H1 (cell line): ENCODE measurements at regions not wholly inside any gene's neighbourhood (a gene's known extent, or its start where the extent isn't known, plus 50 kb on each side); places are given as distances from the start of the nearest gene placed in this dataset.

ENCODE experiments used
- CTCF ChIA-PET: fragments of 300-600 bp; sonication (Branson Sonifier 250); formaldehyde crosslinking; loops from one replicate; lab custom pipeline; 2021; ENCODE audit not compliant: partially characterized antibody; lab: Charles Lee
- POLR2A ChIA-PET: fragments of 300-600 bp; sonication (Branson Sonifier 250); formaldehyde crosslinking; loops from one replicate; lab custom pipeline; 2021; ENCODE audit warnings: inconsistent platforms; ENCODE audit not compliant: partially characterized antibody; lab: Charles Lee
- DNase-seq, 2 experiments: peaks; one replicate each; pipeline versions ENCODE4 v3.0.0 to v3.0.0-alpha.2; 2010 to 2022; ENCODE audit warnings: low spot score in 2 of 2, low read depth in 1 of 2, mixed read lengths in 1 of 2
- FAIRE-seq: peaks from 2 replicates; lab custom pipeline; 2011; peaks lifted over from hg19 to GRCh38; lab: Jason Lieb, UNC
- H2AFZ ChIP-seq: 2 replicates; pipeline ENCODE4 v1.8.1; 2012; ENCODE audit warnings: low read length, inconsistent platforms
- H2AK5ac ChIP-seq: 2 replicates; pipeline ENCODE4 v1.6.1; 2013; ENCODE audit warnings: low read depth, low read length
- H2BK120ac ChIP-seq: replicated peaks from 2 replicates; pipeline ENCODE3; 2013; ENCODE audit warnings: low read depth, low read length, inconsistent platforms
- H2BK12ac ChIP-seq: 2 replicates; pipeline ENCODE4 v1.6.1; 2013; ENCODE audit warnings: low read depth, low read length
- H2BK15ac ChIP-seq: 2 replicates; pipeline ENCODE4 v1.6.1; 2013; ENCODE audit warnings: low read length
- H2BK20ac ChIP-seq: 2 replicates; pipeline ENCODE4 v1.6.1; 2013; ENCODE audit warnings: low read length
- H2BK5ac ChIP-seq: 2 replicates; pipeline ENCODE4 v1.6.1; 2013; ENCODE audit warnings: low read depth, low read length
- H3K14ac ChIP-seq: 2 replicates; pipeline ENCODE4 v1.6.1; 2013; ENCODE audit warnings: inconsistent platforms; ENCODE audit not compliant: insufficient read length
- H3K18ac ChIP-seq: 2 replicates; pipeline ENCODE4 v1.6.1; 2013; ENCODE audit warnings: low read length; ENCODE audit errors: extremely low read depth
- H3K23ac ChIP-seq: 2 replicates; pipeline ENCODE4 v1.6.1; 2013; ENCODE audit warnings: inconsistent platforms; ENCODE audit not compliant: insufficient read length
- H3K23me2 ChIP-seq: 2 replicates; pipeline ENCODE4 v1.6.1; 2013; ENCODE audit warnings: low read depth, low read length
- H3K27ac ChIP-seq: 2 replicates; pipeline ENCODE4 v1.6.1; 2011; ENCODE audit warnings: low read depth, low read length, inconsistent platforms
- H3K27me3 ChIP-seq, 4 experiments: replicated peaks in 1 of 4; 1 replicate in 1 of 4; 2 replicates in 3 of 4; pipeline versions ENCODE4 v1.6.1 to v1.8.1; 2011 to 2013; ENCODE audit warnings: low read length in 3 of 4, mild to moderate bottlenecking in 3 of 4, inconsistent platforms in 2 of 4, mixed read lengths in 2 of 4, moderate library complexity in 1 of 4; ENCODE audit not compliant: control insufficient read depth in 3 of 4, insufficient read depth in 3 of 4; ENCODE audit errors: extremely low read depth in 1 of 4
- H3K36me3 ChIP-seq, 4 experiments: 2 replicates each; pipeline versions ENCODE4 v1.6.1 to v1.8.1; 2011 to 2013; ENCODE audit warnings: mild to moderate bottlenecking in 4 of 4, low read length in 3 of 4, moderate library complexity in 2 of 4, control low read depth in 1 of 4, inconsistent platforms in 1 of 4; ENCODE audit not compliant: insufficient read depth in 4 of 4, control insufficient read depth in 2 of 4
- H3K4ac ChIP-seq: replicated peaks from 2 replicates; pipeline ENCODE3; 2013; ENCODE audit warnings: low read length, low read depth, mixed read lengths, inconsistent platforms; ENCODE audit not compliant: insufficient read length
- H3K4me1 ChIP-seq, 4 experiments: replicated peaks in 1 of 4; 1 replicate in 1 of 4; 2 replicates in 3 of 4; pipeline versions ENCODE4 v1.6.1 to v1.8.1; 2011 to 2013; ENCODE audit warnings: low read length in 3 of 4, inconsistent platforms in 2 of 4, mixed read lengths in 1 of 4; ENCODE audit not compliant: insufficient read depth in 4 of 4, control insufficient read depth in 3 of 4
- H3K4me2 ChIP-seq, 2 experiments: 2 replicates each; pipeline versions ENCODE4 v1.6.1 to v1.8.1; 2011 to 2013; ENCODE audit warnings: low read depth in 2 of 2, low read length in 2 of 2, control low read depth in 1 of 2, inconsistent platforms in 1 of 2, mild to moderate bottlenecking in 1 of 2; ENCODE audit not compliant: insufficient read depth in 1 of 2
- H3K4me3 ChIP-seq, 4 experiments: fragments of 200-600, 300-600 bp in 1 of 4; sonication (generic), shearing (Covaris generic), sonication (Bioruptor Twin) in 1 of 4; 2 replicates each; pipeline versions ENCODE4 v1.5.1 to v1.8.1; 2011 to 2016; ENCODE audit warnings: low read length in 4 of 4, low read depth in 3 of 4, control low read depth in 2 of 4, inconsistent platforms in 2 of 4, mild to moderate bottlenecking in 2 of 4, mixed read lengths in 1 of 4, moderate library complexity in 1 of 4; ENCODE audit not compliant: insufficient read depth in 2 of 4; ENCODE audit errors: extremely low read depth in 1 of 4
- H3K56ac ChIP-seq: replicated peaks from 2 replicates; pipeline ENCODE3; 2013; ENCODE audit warnings: low read depth, mild to moderate bottlenecking, mixed read lengths, low read length, inconsistent platforms; ENCODE audit not compliant: insufficient read length
- H3K79me1 ChIP-seq: 2 replicates; pipeline ENCODE4 v1.6.1; 2013; ENCODE audit warnings: low read depth, low read length, control low read depth
- H3K79me2 ChIP-seq, 2 experiments: 2 replicates each; pipeline versions ENCODE4 v1.6.1 to v1.8.1; 2012 to 2013; ENCODE audit warnings: low read length in 2 of 2, mild to moderate bottlenecking in 2 of 2, inconsistent platforms in 1 of 2; ENCODE audit not compliant: insufficient read depth in 2 of 2, control insufficient read depth in 1 of 2
- H3K9ac ChIP-seq, 4 experiments: replicated peaks in 1 of 4; 1 replicate in 1 of 4; 2 replicates in 3 of 4; pipeline versions ENCODE4 v1.6.1 to v1.8.1; 2011 to 2013; ENCODE audit warnings: low read depth in 3 of 4, low read length in 3 of 4, control low read depth in 2 of 4, mild to moderate bottlenecking in 2 of 4, moderate library complexity in 2 of 4, inconsistent platforms in 1 of 4; ENCODE audit errors: extremely low read depth in 1 of 4
- H3K9me3 ChIP-seq, 2 experiments: 2 replicates each; pipeline versions ENCODE4 v1.6.1 to v1.8.1; 2012 to 2013; ENCODE audit warnings: mild to moderate bottlenecking in 2 of 2, moderate library complexity in 2 of 2, control low read depth in 1 of 2, inconsistent platforms in 1 of 2, low read depth in 1 of 2, low read length in 1 of 2, mixed read lengths in 1 of 2; ENCODE audit not compliant: insufficient read depth in 2 of 2
- H4K20me1 ChIP-seq, 2 experiments: replicated peaks in 1 of 2; 2 replicates each; pipeline versions ENCODE3 to v1.8.1; 2011 to 2013; ENCODE audit warnings: inconsistent platforms in 2 of 2, low read length in 2 of 2, mild to moderate bottlenecking in 1 of 2; ENCODE audit not compliant: insufficient read depth in 2 of 2, control insufficient read depth in 1 of 2
- H4K5ac ChIP-seq: 2 replicates; pipeline ENCODE4 v1.6.1; 2013; ENCODE audit warnings: low read length, low read depth, mixed read lengths, inconsistent platforms; ENCODE audit not compliant: insufficient read length
- H4K8ac ChIP-seq: 2 replicates; pipeline ENCODE4 v1.8.0; 2013; ENCODE audit warnings: mild to moderate bottlenecking, moderate library complexity, low read length, inconsistent platforms; ENCODE audit not compliant: insufficient read depth; ENCODE audit errors: extremely low read depth
- H4K91ac ChIP-seq: replicated peaks from 2 replicates; pipeline ENCODE3; 2013; ENCODE audit warnings: low read length, mixed read lengths, inconsistent platforms; ENCODE audit not compliant: insufficient read length
- CHD1 ChIP-seq: IDR thresholded peaks from 2 replicates; pipeline ENCODE4 v1.6.1; 2012; ENCODE audit warnings: low read depth, low read length, improper control_type of control experiment
- EZH2 ChIP-seq: fragments of 200-600 bp; sonication (generic); IDR thresholded peaks from 2 replicates; pipeline ENCODE4 v1.7.1; 2012; ENCODE audit warnings: low read depth, mild to moderate bottlenecking, moderate library complexity, low read length, inconsistent platforms; ENCODE audit not compliant: severe bottlenecking
- KDM1A ChIP-seq: fragments of 200-600, 300-600 bp; sonication (generic); IDR thresholded peaks from 2 replicates; pipeline ENCODE4 v1.7.1; 2016; ENCODE audit warnings: mild to moderate bottlenecking, low read length, borderline replicate concordance
- MAFK ChIP-seq: IDR thresholded peaks from 2 replicates; pipeline ENCODE4 v1.6.1; 2012; ENCODE audit warnings: low read depth, mild to moderate bottlenecking, improper control_type of control experiment, low read length
- RNF2 ChIP-seq: fragments of 200-900, 300-1000 bp; sonication (generic); IDR thresholded peaks from 2 replicates; pipeline ENCODE4 v1.7.1; 2016; ENCODE audit warnings: borderline replicate concordance, low read depth, mild to moderate bottlenecking, antibody characterized with exemption, low read length; ENCODE audit not compliant: poor library complexity, severe bottlenecking; ENCODE audit errors: missing control alignments
- RXRA ChIP-seq: IDR thresholded peaks from 2 replicates; pipeline ENCODE4 v1.6.1; 2011; ENCODE audit warnings: low read depth, mild to moderate bottlenecking, low read length, moderate library complexity; ENCODE audit not compliant: insufficient read depth
- SIN3A ChIP-seq, 2 experiments: IDR thresholded peaks in 1 of 2; conservative IDR thresholded peaks in 1 of 2; 2 replicates each; pipeline ENCODE4 v1.6.1; 2011 to 2012; ENCODE audit warnings: low read length in 2 of 2, improper control_type of control experiment in 1 of 2, low read depth in 1 of 2, mild to moderate bottlenecking in 1 of 2
- SRF ChIP-seq: IDR thresholded peaks from 2 replicates; pipeline ENCODE4 v1.6.1; 2011; ENCODE audit warnings: mild to moderate bottlenecking, low read depth, low read length, moderate library complexity
- YY1 ChIP-seq: IDR thresholded peaks from 2 replicates; pipeline ENCODE4 v1.6.1; 2011; ENCODE audit warnings: low read depth, mild to moderate bottlenecking, low read length
- ZNF274 ChIP-seq: IDR thresholded peaks from 2 replicates; pipeline ENCODE4 v1.7.0; 2012; ENCODE audit warnings: low read length, borderline replicate concordance; ENCODE audit errors: extremely low read depth
- WGBS, 2 experiments: shearing (Covaris generic) in 1 of 2; methylation state at CpG; one replicate each; pipeline versions ENCODE4 v1.1.6 to v1.1.7; 2013 to 2015; ENCODE audit warnings: low lambda C conversion rate in 2 of 2, mixed read lengths in 2 of 2, inconsistent platforms in 1 of 2, low coverage in 1 of 2, missing lambda C conversion rate in 1 of 2; ENCODE audit not compliant: insufficient replicate concordance in 2 of 2, insufficient coverage in 1 of 2, insufficient read length in 1 of 2; ENCODE audit errors: extremely low coverage in 1 of 2, missing lambda C conversion rate in 1 of 2; 5-methylcytosine and 5-hydroxymethylcytosine counted together
- TF ChIP-seq, protein P1 (sequence below): IDR thresholded peaks from 2 replicates; pipeline ENCODE4 v1.6.1; 2012; ENCODE audit warnings: inconsistent platforms

DNA sequence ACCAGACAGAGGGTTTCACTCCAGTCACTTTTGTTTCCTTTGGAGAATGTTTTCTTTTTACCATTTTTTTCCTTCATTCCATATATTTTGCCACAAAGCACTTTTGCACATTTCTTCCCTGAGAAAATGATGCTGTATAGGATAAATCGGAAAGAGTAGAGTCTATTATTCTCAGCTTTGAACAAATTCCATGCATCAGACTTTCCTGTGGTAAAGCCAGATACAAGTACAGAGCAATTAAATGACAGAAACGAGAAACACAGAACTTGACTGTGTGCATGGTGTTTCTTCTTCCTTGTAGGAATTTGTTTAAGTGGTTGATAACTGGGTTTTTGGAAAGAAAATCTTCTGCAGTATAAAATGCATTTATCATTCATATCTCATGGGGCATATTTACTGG is 107.4 kb upstream of the CSNK1A1L start:
- no peak overlapping the region for H3K4ac ChIP-seq
- no peak overlapping the region for H3K23ac ChIP-seq
- no peaks in the 10 kb centered on the region for H3K36me3 ChIP-seq
- no peak overlapping the region for H2BK15ac ChIP-seq
- no peaks in the 10 kb centered on the region for H3K79me1 ChIP-seq
- ChIA-PET CTCF (no interaction called here), POLR2A (no interaction called here)
- H4K5ac ChIP-seq = no peak overlapping the region
- no peak for DNase-seq
- H3K9ac ChIP-seq = no peak overlapping the region
- no peak overlapping the region for H3K18ac ChIP-seq
- no peak overlapping the region for H3K14ac ChIP-seq
- 83% methylated on average over 2 of the region's 2 CpGs; no CpG with 5 or more reads in 1 of the 2 experiments for WGBS, 2 experiments
- no peak overlapping the region for H3K27ac ChIP-seq
- H4K91ac ChIP-seq = no peak overlapping the region
- H2BK20ac ChIP-seq = no peak overlapping the region
- H3K4me1 ChIP-seq = no peaks in the 10 kb centered on the region
- no peak overlapping the region for H2AFZ ChIP-seq
- TF ChIP-seq RNF2 (no peak), KDM1A (no peak), MAFK (no peak), CHD1 (no peak), RXRA (no peak), SRF (no peak), EZH2 (no peak), ZNF274 (no peak), YY1 (no peak), SIN3A (conservative IDR thresholded peaks at IDR 0.05 in 1 of 2, IDR thresholded peaks at IDR 0.05 in 1 of 2; ENCODE audit: low read depth in 1 of 2, low read length in 2 of 2) (no peak)
- TF ChIP-seq, protein P1, sequence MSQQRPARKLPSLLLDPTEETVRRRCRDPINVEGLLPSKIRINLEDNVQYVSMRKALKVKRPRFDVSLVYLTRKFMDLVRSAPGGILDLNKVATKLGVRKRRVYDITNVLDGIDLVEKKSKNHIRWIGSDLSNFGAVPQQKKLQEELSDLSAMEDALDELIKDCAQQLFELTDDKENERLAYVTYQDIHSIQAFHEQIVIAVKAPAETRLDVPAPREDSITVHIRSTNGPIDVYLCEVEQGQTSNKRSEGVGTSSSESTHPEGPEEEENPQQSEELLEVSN = no peak
- TF ChIP-seq, all 59 proteins: peak for 0
- Histone ChIP-seq H3K56ac (no peak overlapping the region), H3K27me3 (no peaks in the 10 kb centered on the region), H2BK120ac (no peak overlapping the region), H2BK12ac (no peak overlapping the region), H3K79me2 (no peaks in the 10 kb centered on the region), H3K9me3 (no peaks in the 10 kb centered on the region), H4K20me1 (no peaks in the 10 kb centered on the region), H2BK5ac (no peak overlapping the region), H3K4me2 (no peak overlapping the region), H4K8ac (no peak overlapping the region), H3K4me3 (no peak overlapping the region), H3K23me2 (no peaks in the 10 kb centered on the region), H2AK5ac (no peak overlapping the region)
- no peak for FAIRE-seq
